OCI-LY1 (cell line): ENCODE measurements at regions not wholly inside any gene's neighbourhood (a gene's known extent, or its start where the extent isn't known, plus 50 kb on each side); places are given as distances from the start of the nearest gene placed in this dataset.

Experiments used
- H2AFZ ChIP-seq: fragments of 200-600 bp; sonication (generic), shearing (Covaris generic); 2 replicates; pipeline ENCODE4 v1.6.0; 2014; ENCODE audit warnings: antibody characterized with exemption, mild to moderate bottlenecking, low read length
- H3F3A ChIP-seq: fragments of 200-600 bp; sonication (generic), shearing (Covaris generic); 2 replicates; pipeline ENCODE4 v1.6.0; 2014; ENCODE audit warnings: mild to moderate bottlenecking, antibody characterized with exemption, low read length, moderate library complexity; ENCODE audit not compliant: insufficient read depth
- H3K27ac ChIP-seq: fragments of 200-600 bp; sonication (generic); 2 replicates; pipeline ENCODE4 v1.5.1; 2014; ENCODE audit warnings: low read length, mixed run types, mild to moderate bottlenecking, low read depth; ENCODE audit not compliant: poor library complexity, severe bottlenecking
- H3K27me3 ChIP-seq: fragments of 200-600 bp; sonication (generic); 2 replicates; pipeline ENCODE4 v1.6.0; 2014; ENCODE audit warnings: antibody characterized with exemption, mild to moderate bottlenecking, low read length, moderate library complexity; ENCODE audit not compliant: insufficient read depth
- H3K36me3 ChIP-seq: fragments of 200-600 bp; sonication (generic); 2 replicates; pipeline ENCODE4 v1.6.1; 2014; ENCODE audit warnings: mild to moderate bottlenecking, antibody characterized with exemption, low read length, moderate library complexity, mixed read lengths; ENCODE audit not compliant: insufficient read depth
- H3K4me1 ChIP-seq: fragments of 200-600 bp; sonication (generic); 2 replicates; pipeline ENCODE4 v1.5.1; 2014; ENCODE audit warnings: mild to moderate bottlenecking, low read length, moderate library complexity; ENCODE audit not compliant: insufficient read depth, severe bottlenecking
- H3K4me2 ChIP-seq: fragments of 200-600 bp; sonication (generic), shearing (Covaris generic); 2 replicates; pipeline ENCODE4 v1.6.1; 2014; ENCODE audit warnings: low read length
- H3K4me3 ChIP-seq: fragments of 200-600 bp; sonication (generic); 2 replicates; pipeline ENCODE4 v1.5.1; 2014; ENCODE audit warnings: low read length, low read depth, mild to moderate bottlenecking, mixed read lengths; ENCODE audit not compliant: poor library complexity, severe bottlenecking
- H3K79me2 ChIP-seq: fragments of 200-600 bp; shearing (Covaris generic); 2 replicates; pipeline ENCODE4 v1.6.1; 2016; ENCODE audit warnings: mixed run types, low read length, mixed read lengths; ENCODE audit not compliant: insufficient read depth
- H3K9ac ChIP-seq: fragments of 200-600 bp; sonication (generic), shearing (Covaris generic); 2 replicates; pipeline ENCODE4 v1.6.1; 2014; ENCODE audit warnings: mild to moderate bottlenecking, low read length, mixed read lengths
- H3K9me2 ChIP-seq: fragments of 200-600 bp; sonication (generic), shearing (Covaris generic); 2 replicates; pipeline ENCODE4 v1.6.1; 2014; ENCODE audit warnings: low read depth, mild to moderate bottlenecking, low read length, mixed read lengths
- H3K9me3 ChIP-seq: fragments of 200-600 bp; shearing (Covaris generic); 2 replicates; pipeline ENCODE4 v1.6.1; 2014; ENCODE audit warnings: low read length, mixed read lengths
- H4K20me1 ChIP-seq: fragments of 200-600 bp; sonication (generic), shearing (Covaris generic); 2 replicates; pipeline ENCODE4 v1.6.0; 2016; ENCODE audit warnings: mild to moderate bottlenecking, low read length; ENCODE audit not compliant: insufficient read depth
- EZH2 ChIP-seq: fragments of 200-600 bp; sonication (generic), shearing (Covaris generic); IDR thresholded peaks from 2 replicates; pipeline ENCODE4 v1.8.0; 2017; ENCODE audit warnings: borderline replicate concordance, mixed run types, mild to moderate bottlenecking, antibody characterized with exemption, low read length, moderate library complexity, mixed read lengths
- TF ChIP-seq, protein P1 (sequence below): fragments of 200-600 bp; sonication (generic), shearing (Covaris generic); IDR thresholded peaks from 2 replicates; pipeline ENCODE4 v1.5.1; 2017; ENCODE audit warnings: mild to moderate bottlenecking, antibody characterized with exemption, low read length, moderate library complexity, mixed read lengths

DNA sequence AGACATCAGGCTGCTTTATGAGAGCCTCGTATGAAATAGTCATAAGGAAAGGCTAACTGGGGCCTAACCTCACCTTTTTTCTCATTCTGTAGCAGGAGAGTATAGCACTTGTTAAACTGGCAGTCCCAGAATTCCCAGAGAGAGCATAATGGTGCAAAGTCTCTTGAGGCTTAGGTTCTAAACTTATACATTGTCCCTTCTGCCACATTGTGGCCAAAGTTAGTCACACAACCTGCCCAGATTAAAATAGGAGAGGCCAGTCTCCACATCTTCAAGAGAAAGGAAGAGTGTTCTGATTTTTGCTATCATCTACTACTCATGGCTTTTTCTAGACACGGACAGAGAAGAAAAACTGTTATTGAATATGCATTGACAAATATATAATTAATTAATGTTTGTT lies 1588.9 kb upstream of the PCDH7 start:
- Histone ChIP-seq H2AFZ (no peak overlapping the region), H3K4me1 (no peaks in the 10 kb centered on the region), H3F3A (no peaks in the 10 kb centered on the region), H3K9ac (no peak overlapping the region), H4K20me1 (no peaks in the 10 kb centered on the region), H3K36me3 (no peaks in the 10 kb centered on the region), H3K9me3 (no peaks in the 10 kb centered on the region), H3K79me2 (no peaks in the 10 kb centered on the region), H3K4me3 (no peak overlapping the region), H3K27ac (no peak overlapping the region), H3K27me3 (no peaks in the 10 kb centered on the region), H3K4me2 (no peak overlapping the region), H3K9me2 (no peaks in the 10 kb centered on the region)
- TF ChIP-seq EZH2 = no peak
- TF ChIP-seq, protein P1, sequence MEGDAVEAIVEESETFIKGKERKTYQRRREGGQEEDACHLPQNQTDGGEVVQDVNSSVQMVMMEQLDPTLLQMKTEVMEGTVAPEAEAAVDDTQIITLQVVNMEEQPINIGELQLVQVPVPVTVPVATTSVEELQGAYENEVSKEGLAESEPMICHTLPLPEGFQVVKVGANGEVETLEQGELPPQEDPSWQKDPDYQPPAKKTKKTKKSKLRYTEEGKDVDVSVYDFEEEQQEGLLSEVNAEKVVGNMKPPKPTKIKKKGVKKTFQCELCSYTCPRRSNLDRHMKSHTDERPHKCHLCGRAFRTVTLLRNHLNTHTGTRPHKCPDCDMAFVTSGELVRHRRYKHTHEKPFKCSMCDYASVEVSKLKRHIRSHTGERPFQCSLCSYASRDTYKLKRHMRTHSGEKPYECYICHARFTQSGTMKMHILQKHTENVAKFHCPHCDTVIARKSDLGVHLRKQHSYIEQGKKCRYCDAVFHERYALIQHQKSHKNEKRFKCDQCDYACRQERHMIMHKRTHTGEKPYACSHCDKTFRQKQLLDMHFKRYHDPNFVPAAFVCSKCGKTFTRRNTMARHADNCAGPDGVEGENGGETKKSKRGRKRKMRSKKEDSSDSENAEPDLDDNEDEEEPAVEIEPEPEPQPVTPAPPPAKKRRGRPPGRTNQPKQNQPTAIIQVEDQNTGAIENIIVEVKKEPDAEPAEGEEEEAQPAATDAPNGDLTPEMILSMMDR = no peak

DNA sequence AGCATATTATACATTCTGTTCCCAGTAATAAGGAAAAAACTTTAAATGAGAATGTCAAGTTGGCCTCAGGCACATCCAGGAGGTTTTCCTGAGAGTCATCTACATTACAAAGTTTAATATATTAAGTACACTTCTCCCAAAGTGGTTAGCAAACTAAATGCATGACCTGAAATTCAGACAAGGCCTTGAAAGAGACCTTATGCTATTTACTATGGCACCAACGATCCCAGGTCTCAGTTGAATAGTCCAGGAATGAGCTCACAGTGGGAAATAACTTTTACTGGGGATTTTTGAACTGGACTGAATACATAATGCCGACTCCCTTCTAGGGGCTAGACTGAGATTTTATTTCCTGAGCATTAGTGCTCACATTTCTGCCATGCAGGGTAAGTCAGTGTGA lies 1577.5 kb upstream of the PCDH7 start:
- no peaks in the 10 kb centered on the region for H3F3A ChIP-seq
- TF ChIP-seq, protein P1 = no peak
- TF ChIP-seq EZH2 = no peak
- H3K9me3 ChIP-seq = no peaks in the 10 kb centered on the region
- H3K27ac ChIP-seq = no peak overlapping the region
- H3K4me2 ChIP-seq = no peak overlapping the region
- no peaks in the 10 kb centered on the region for H4K20me1 ChIP-seq
- H3K79me2 ChIP-seq = no peaks in the 10 kb centered on the region
- H3K36me3 ChIP-seq = no peaks in the 10 kb centered on the region
- H3K27me3 ChIP-seq = no peaks in the 10 kb centered on the region
- no peak overlapping the region for H3K9ac ChIP-seq
- H3K4me3 ChIP-seq = no peak overlapping the region
- H2AFZ ChIP-seq = no peak overlapping the region
- H3K4me1 ChIP-seq = no peaks in the 10 kb centered on the region
- H3K9me2 ChIP-seq = no peaks in the 10 kb centered on the region

DNA sequence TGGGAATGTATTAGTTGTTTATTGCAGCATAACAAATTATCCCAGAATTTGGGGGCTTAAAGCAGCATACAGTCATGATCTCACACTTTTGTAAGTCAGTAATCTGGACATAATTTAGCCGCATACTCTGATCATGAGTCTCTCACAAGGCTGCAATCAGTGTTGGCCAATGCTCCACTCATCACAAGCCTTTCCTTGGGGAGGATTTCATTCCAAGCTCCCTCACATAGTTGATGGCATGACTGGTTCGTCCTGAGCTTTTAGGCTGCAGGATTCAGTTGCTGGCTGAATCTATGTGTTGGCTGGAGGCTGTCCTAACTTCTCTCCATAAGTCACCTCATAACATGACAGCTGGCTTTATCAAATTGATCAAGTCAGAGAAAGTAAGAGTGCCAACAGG lies 1568.6 kb upstream of the PCDH7 start:
- Histone ChIP-seq H3K27me3 (no peaks in the 10 kb centered on the region), H3K79me2 (no peaks in the 10 kb centered on the region), H3K4me3 (no peak overlapping the region), H3K27ac (no peak overlapping the region), H3K36me3 (no peaks in the 10 kb centered on the region), H3F3A (no peaks in the 10 kb centered on the region), H3K4me2 (no peak overlapping the region), H4K20me1 (no peaks in the 10 kb centered on the region), H2AFZ (no peak overlapping the region), H3K9ac (no peak overlapping the region), H3K9me2 (no peaks in the 10 kb centered on the region), H3K9me3 (no peaks in the 10 kb centered on the region), H3K4me1 (no peaks in the 10 kb centered on the region)
- TF ChIP-seq EZH2 = no peak
- TF ChIP-seq, protein P1 = no peak
